ENCODE measurements at regions not wholly inside any gene's neighbourhood (a gene's known extent, or its start where the extent isn't known, plus 50 kb on each side); places are given as distances from the start of the nearest gene placed in this dataset.

GRCh38 chr2:136376798-136377211 is 258.9 kb upstream of the CXCR4 start:
- DNase-seq = no peak

GRCh38 chr2:136376211-136376610 is 258.3 kb upstream of the CXCR4 start:
- no peak for DNase-seq

GRCh38 chr2:136375017-136375901 is 257.3 kb upstream of the CXCR4 start:
- DNase-seq = no peak

- no peak for DNase-seq
Observed at GRCh38 chr2:136373841-136374240, 255.9 kb upstream of the CXCR4 start.

GRCh38 chr2:136373029-136373428 is 255.1 kb upstream of the CXCR4 start:
- no peak for DNase-seq

- DNase-seq = peak in 1 of 58 donors; percentile 41
Observed at GRCh38 chr2:136363900-136364299, 246.0 kb upstream of the CXCR4 start.

GRCh38 chr2:136363470-136363869 is 245.5 kb upstream of the CXCR4 start:
- no peak for DNase-seq

GRCh38 chr2:136362676-136363390 is 244.9 kb upstream of the CXCR4 start:
- no peak for DNase-seq

- no peak for DNase-seq
Observed at GRCh38 chr2:136361521-136361920, 243.6 kb upstream of the CXCR4 start.

- DNase-seq = no peak
Observed at GRCh38 chr2:136360790-136361189, 242.8 kb upstream of the CXCR4 start.

- no peak for DNase-seq
Observed at GRCh38 chr2:136359121-136359965, 241.4 kb upstream of the CXCR4 start.

GRCh38 chr2:136358576-136358975 is 240.6 kb upstream of the CXCR4 start:
- DNase-seq = no peak

GRCh38 chr2:136357007-136357380 is 239.0 kb upstream of the CXCR4 start:
- no peak for DNase-seq

- DNase-seq = no peak
Observed at GRCh38 chr2:136356125-136357006, 238.4 kb upstream of the CXCR4 start.

GRCh38 chr2:136351684-136352083 is 233.7 kb upstream of the CXCR4 start:
- DNase-seq = no peak

- DNase-seq = no peak
Observed at GRCh38 chr2:136347981-136348380, 230.0 kb upstream of the CXCR4 start.

- no peak for DNase-seq
Observed at GRCh38 chr2:136344339-136344738, 226.4 kb upstream of the CXCR4 start.

GRCh38 chr2:136342138-136342537 is 224.2 kb upstream of the CXCR4 start:
- DNase-seq = no peak

- no peak for DNase-seq
Observed at GRCh38 chr2:136334967-136335366, 217.0 kb upstream of the CXCR4 start.

GRCh38 chr2:136332436-136333095 is 214.6 kb upstream of the CXCR4 start:
- DNase-seq = no peak

Measured in anterior cingulate cortex (tissue), 58 donors.